Upper lobe of left lung (tissue), 4 donors: ENCODE measurements at regions not wholly inside any gene's neighbourhood (a gene's known extent, or its start where the extent isn't known, plus 50 kb on each side); places are given as distances from the start of the nearest gene placed in this dataset.

Experiments used
- EP300 ChIP-seq, 4 donors: sonication (generic); formaldehyde crosslinking; IDR thresholded peaks; one replicate each; pipeline ENCODE4 v1.5.1; 2017; ENCODE audit warnings: antibody characterized with exemption in 4 of 4, control low read depth in 2 of 4
- POLR2A ChIP-seq, 4 donors: fragments of 450-650 bp; IDR thresholded peaks; one replicate each; pipeline ENCODE4 v1.5.1; 2016 to 2017; ENCODE audit warnings: antibody characterized with exemption in 4 of 4, mild to moderate bottlenecking in 2 of 4
- TF ChIP-seq, protein P1 (sequence below), 6 experiments: fragments of 450-650 bp in 4 of 6; fragments of 200-600 bp in 2 of 6; sonication (generic) in 2 of 6; IDR thresholded peaks; one replicate each; pipeline ENCODE4 v1.5.1; 2016 to 2019; ENCODE audit warnings: antibody characterized with exemption in 6 of 6

DNA sequence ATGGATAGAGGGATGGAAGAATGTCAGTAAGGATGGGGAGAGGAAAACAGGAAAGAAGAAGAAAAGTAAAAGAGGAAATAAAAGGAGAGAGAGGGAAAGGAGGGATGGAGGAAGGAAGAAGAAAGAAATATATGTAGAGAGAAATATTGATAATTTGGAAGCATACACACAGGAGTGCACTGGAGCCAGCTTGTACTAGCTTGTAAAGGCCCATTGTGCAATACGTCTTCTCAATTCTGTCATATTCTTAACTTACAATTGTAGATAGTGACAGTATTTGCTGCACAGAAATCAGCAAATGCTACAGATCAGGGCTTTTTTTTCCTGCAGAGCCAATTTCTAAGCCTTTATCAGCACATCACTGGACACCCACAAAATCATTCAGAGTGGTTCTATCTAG is 458.8 kb upstream of the WWC1 start:
- TF ChIP-seq POLR2A (IDR thresholded peaks at IDR 0.05): no peak
- TF ChIP-seq, protein P1, sequence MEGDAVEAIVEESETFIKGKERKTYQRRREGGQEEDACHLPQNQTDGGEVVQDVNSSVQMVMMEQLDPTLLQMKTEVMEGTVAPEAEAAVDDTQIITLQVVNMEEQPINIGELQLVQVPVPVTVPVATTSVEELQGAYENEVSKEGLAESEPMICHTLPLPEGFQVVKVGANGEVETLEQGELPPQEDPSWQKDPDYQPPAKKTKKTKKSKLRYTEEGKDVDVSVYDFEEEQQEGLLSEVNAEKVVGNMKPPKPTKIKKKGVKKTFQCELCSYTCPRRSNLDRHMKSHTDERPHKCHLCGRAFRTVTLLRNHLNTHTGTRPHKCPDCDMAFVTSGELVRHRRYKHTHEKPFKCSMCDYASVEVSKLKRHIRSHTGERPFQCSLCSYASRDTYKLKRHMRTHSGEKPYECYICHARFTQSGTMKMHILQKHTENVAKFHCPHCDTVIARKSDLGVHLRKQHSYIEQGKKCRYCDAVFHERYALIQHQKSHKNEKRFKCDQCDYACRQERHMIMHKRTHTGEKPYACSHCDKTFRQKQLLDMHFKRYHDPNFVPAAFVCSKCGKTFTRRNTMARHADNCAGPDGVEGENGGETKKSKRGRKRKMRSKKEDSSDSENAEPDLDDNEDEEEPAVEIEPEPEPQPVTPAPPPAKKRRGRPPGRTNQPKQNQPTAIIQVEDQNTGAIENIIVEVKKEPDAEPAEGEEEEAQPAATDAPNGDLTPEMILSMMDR (IDR thresholded peaks at IDR 0.05): no peak
- no peak for TF ChIP-seq EP300 (IDR thresholded peaks at IDR 0.05)
